ENCODE measurements at regions not wholly inside any gene's neighbourhood (a gene's known extent, or its start where the extent isn't known, plus 50 kb on each side); places are given as distances from the start of the nearest gene placed in this dataset.

DNA sequence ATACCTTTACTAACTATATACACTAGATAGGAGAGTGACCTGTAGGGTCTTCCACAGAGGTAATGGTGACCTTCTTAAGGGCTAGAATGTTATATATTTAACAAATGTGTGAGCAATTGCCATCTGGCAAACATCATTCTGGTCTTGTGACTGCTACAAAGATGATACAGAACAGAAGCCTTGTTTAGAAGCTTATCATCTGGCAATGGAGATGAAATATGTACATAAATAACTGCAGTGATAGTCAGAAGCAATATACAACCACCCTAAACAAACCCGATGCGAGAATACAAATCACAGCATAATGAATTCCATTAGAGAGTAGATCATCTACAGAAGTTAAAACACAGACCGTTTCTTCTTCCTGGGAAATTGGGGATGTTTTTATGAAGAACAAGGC is 952.7 kb upstream of the SLIT2 start:
- Histone ChIP-seq H3K36me3 (no peaks in the 10 kb centered on the region), H3K27me3 (no peaks in the 10 kb centered on the region), H3K4me1 (no peaks in the 10 kb centered on the region), H3K4me3 (no peak overlapping the region), H3K9me3 (peaks cover 0 to 6% (median 5%) of the 10 kb centered on the region in 4 donors), H3K27ac (no peak overlapping the region)
- DNase-seq: peak in 1 of 2 donors; percentile 35
- TF ChIP-seq, protein P1, sequence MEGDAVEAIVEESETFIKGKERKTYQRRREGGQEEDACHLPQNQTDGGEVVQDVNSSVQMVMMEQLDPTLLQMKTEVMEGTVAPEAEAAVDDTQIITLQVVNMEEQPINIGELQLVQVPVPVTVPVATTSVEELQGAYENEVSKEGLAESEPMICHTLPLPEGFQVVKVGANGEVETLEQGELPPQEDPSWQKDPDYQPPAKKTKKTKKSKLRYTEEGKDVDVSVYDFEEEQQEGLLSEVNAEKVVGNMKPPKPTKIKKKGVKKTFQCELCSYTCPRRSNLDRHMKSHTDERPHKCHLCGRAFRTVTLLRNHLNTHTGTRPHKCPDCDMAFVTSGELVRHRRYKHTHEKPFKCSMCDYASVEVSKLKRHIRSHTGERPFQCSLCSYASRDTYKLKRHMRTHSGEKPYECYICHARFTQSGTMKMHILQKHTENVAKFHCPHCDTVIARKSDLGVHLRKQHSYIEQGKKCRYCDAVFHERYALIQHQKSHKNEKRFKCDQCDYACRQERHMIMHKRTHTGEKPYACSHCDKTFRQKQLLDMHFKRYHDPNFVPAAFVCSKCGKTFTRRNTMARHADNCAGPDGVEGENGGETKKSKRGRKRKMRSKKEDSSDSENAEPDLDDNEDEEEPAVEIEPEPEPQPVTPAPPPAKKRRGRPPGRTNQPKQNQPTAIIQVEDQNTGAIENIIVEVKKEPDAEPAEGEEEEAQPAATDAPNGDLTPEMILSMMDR (IDR thresholded peaks at IDR 0.05): no peak
- TF ChIP-seq EP300 (IDR thresholded peaks at IDR 0.05) (no peak), POLR2AphosphoS5 (IDR thresholded peaks at IDR 0.05) (no peak), POLR2A (IDR thresholded peaks at IDR 0.05) (no peak)
- WGBS, 5 donors: 43 to 81% (median 75%) methylated on average over 3 of the region's 3 CpGs
- intact Hi-C loops (cut with DNase I; ENCODE audit: low total_unique reads): no loop called here

GRCh38 chr4:19293781-19294180 is 957.9 kb upstream of the SLIT2 start:
- intact Hi-C loops (cut with DNase I; ENCODE audit: low total_unique reads): no loop called here
- Histone ChIP-seq H3K27me3 (no peaks in the 10 kb centered on the region), H3K36me3 (no peaks in the 10 kb centered on the region), H3K27ac (no peak overlapping the region), H3K9me3 (peaks cover 0 to 26% (median 22%) of the 10 kb centered on the region in 4 donors), H3K4me1 (no peaks in the 10 kb centered on the region), H3K4me3 (no peak overlapping the region)
- no peak for DNase-seq
- TF ChIP-seq EP300 (IDR thresholded peaks at IDR 0.05) (no peak), POLR2A (IDR thresholded peaks at IDR 0.05) (no peak), POLR2AphosphoS5 (IDR thresholded peaks at IDR 0.05) (no peak)
- 86 to 100% (median 93%) methylated on average over 1 of the region's 1 CpG for WGBS, 5 donors

GRCh38 chr4:19293080-19293479 is 958.6 kb upstream of the SLIT2 start:
- TF ChIP-seq EP300 (IDR thresholded peaks at IDR 0.05): no peak
- TF ChIP-seq POLR2A (IDR thresholded peaks at IDR 0.05): no peak
- TF ChIP-seq, protein P1 (IDR thresholded peaks at IDR 0.05): no peak
- no peak for TF ChIP-seq POLR2AphosphoS5 (IDR thresholded peaks at IDR 0.05)
- Histone ChIP-seq H3K27me3 (no peaks in the 10 kb centered on the region), H3K4me1 (no peaks in the 10 kb centered on the region), H3K9me3 (peaks cover 0 to 26% (median 22%) of the 10 kb centered on the region in 4 donors), H3K36me3 (no peaks in the 10 kb centered on the region), H3K4me3 (no peak overlapping the region), H3K27ac (no peak overlapping the region)
- intact Hi-C loops (cut with DNase I; ENCODE audit: low total_unique reads): no loop called here
- no peak for DNase-seq
- 0 to 97% (median 50%) methylated on average over 1 of the region's 1 CpG for WGBS, 5 donors

DNA sequence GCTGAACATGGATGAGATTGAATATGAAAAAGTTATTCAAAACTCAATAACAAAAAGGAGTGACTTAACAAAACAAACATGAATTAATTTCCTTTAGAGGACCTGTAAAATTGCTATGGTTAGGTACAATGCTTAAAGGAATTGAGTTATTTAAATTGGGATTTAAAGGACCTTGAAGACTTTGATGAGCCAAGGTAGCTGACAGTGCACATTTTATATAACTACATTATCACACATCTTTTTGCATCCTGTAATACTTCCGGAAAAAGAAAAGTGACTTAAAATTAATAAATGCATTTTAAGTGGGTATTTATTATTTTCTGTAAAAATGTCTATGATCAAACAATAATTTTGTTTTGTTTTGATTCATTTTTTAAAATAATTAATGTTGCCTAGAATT is 964.8 kb upstream of the SLIT2 start:
- intact Hi-C loops (cut with DNase I; ENCODE audit: low total_unique reads): no loop called here
- WGBS, 5 donors: 85 to 97% (median 93%) methylated on average over 1 of the region's 1 CpG
- H3K27me3 ChIP-seq: no peaks in the 10 kb centered on the region
- TF ChIP-seq POLR2AphosphoS5 (IDR thresholded peaks at IDR 0.05) (no peak), POLR2A (IDR thresholded peaks at IDR 0.05) (no peak), EP300 (IDR thresholded peaks at IDR 0.05) (no peak)
- TF ChIP-seq, protein P1 (IDR thresholded peaks at IDR 0.05): no peak
- no peaks in the 10 kb centered on the region for H3K4me1 ChIP-seq
- peaks cover 0 to 6% (median 2%) of the 10 kb centered on the region in 4 donors for H3K9me3 ChIP-seq
- no peak for DNase-seq
- H3K27ac ChIP-seq: no peak overlapping the region
- no peaks in the 10 kb centered on the region for H3K36me3 ChIP-seq
- H3K4me3 ChIP-seq: no peak overlapping the region

DNA sequence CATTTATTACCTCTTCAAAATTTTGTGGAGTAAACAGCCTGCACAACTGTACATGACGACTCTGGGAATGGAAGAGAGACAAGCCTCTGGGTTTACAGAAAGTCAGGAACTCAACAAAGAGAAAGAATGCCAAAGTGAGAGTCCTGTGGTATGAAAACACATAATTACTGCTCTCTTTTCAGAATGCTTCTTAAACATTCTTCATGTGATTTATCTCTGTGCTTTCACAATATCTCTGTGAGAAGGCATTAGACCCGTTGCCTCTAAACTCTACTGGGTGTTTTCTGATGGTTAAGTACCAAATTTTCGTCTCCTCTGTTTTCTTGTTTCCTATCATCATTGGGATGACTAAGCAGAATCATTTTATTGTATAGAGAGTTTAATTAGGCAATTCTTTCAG is 966.6 kb upstream of the SLIT2 start:
- no peaks in the 10 kb centered on the region for H3K4me1 ChIP-seq
- H3K36me3 ChIP-seq: no peaks in the 10 kb centered on the region
- no peak overlapping the region for H3K4me3 ChIP-seq
- DNase-seq: no peak
- H3K27ac ChIP-seq: no peak overlapping the region
- 60 to 71% (median 67%) methylated on average over 3 of the region's 3 CpGs for WGBS, 5 donors
- intact Hi-C loops (cut with DNase I; ENCODE audit: low total_unique reads): no loop called here
- no peaks in the 10 kb centered on the region for H3K27me3 ChIP-seq
- TF ChIP-seq EP300 (IDR thresholded peaks at IDR 0.05): no peak
- peaks cover 0 to 24% (median 12%) of the 10 kb centered on the region in 4 donors for H3K9me3 ChIP-seq
